Chondrocyte (in vitro differentiated cells): ENCODE measurements at regions not wholly inside any gene's neighbourhood (a gene's known extent, or its start where the extent isn't known, plus 50 kb on each side); places are given as distances from the start of the nearest gene placed in this dataset.
"Not testable (repeated sequence)": the region's sequence is repeated elsewhere in the genome, so short reads cannot be mapped to it uniquely, and the experiment has no call there.

Experiments used
- DNase-seq: peaks from one replicate; pipeline ENCODE4 v3.0.0; 2021; ENCODE audit warnings: mixed read lengths, low spot score
- H3K27ac Mint-ChIP-seq: one replicate; pipeline ENCODE4 v1.8.0; 2021; ENCODE audit warnings: mild to moderate bottlenecking, moderate library complexity, mixed read lengths; ENCODE audit not compliant: unreplicated experiment
- H3K27me3 Mint-ChIP-seq: 2 replicates; pipeline ENCODE4 v1.8.0; 2021; ENCODE audit warnings: low read depth, mixed read lengths
- H3K36me3 Mint-ChIP-seq: 2 replicates; pipeline ENCODE4 v1.8.0; 2021; ENCODE audit warnings: low read depth, mixed read lengths
- H3K4me1 Mint-ChIP-seq: 2 replicates; pipeline ENCODE4 v1.8.0; 2021; ENCODE audit warnings: low read depth, mild to moderate bottlenecking, mixed read lengths
- H3K4me3 Mint-ChIP-seq: one replicate; pipeline ENCODE4 v1.8.0; 2021; ENCODE audit warnings: mild to moderate bottlenecking, moderate library complexity, mixed read lengths; ENCODE audit not compliant: unreplicated experiment
- H3K9me3 Mint-ChIP-seq: 2 replicates; pipeline ENCODE4 v1.8.0; 2021; ENCODE audit warnings: low read depth, mixed read lengths
- TF ChIP-seq, protein P1 (sequence below): fragments of 200-600 bp; sonication (generic); IDR thresholded peaks from 2 replicates; pipeline ENCODE4 v1.5.0; 2021; ENCODE audit warnings: antibody characterized with exemption, mild to moderate bottlenecking, moderate library complexity

DNA sequence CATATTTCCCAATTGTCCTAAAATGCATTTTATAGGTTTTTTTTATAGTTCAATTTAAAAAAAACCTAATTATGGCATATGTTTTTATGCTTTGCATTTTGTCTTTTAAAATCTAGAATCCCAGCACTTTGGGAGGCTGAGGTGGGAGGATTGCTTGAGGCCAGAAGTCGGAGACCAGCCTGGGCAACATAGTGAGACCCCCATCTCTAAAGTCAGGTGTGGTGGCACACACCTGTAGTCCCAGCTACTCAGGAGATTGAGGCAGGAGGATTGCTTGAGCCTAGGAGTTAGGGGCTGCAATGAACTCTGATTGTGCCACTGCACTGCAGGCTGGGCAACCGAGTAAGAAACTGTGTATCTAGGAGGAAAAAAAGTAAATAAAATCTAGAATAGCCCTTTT, 137.2 kb upstream of the POU3F1 start:
- no peak for DNase-seq
- no peaks in the 10 kb centered on the region for H3K36me3 Mint-ChIP-seq
- TF ChIP-seq, protein P1, sequence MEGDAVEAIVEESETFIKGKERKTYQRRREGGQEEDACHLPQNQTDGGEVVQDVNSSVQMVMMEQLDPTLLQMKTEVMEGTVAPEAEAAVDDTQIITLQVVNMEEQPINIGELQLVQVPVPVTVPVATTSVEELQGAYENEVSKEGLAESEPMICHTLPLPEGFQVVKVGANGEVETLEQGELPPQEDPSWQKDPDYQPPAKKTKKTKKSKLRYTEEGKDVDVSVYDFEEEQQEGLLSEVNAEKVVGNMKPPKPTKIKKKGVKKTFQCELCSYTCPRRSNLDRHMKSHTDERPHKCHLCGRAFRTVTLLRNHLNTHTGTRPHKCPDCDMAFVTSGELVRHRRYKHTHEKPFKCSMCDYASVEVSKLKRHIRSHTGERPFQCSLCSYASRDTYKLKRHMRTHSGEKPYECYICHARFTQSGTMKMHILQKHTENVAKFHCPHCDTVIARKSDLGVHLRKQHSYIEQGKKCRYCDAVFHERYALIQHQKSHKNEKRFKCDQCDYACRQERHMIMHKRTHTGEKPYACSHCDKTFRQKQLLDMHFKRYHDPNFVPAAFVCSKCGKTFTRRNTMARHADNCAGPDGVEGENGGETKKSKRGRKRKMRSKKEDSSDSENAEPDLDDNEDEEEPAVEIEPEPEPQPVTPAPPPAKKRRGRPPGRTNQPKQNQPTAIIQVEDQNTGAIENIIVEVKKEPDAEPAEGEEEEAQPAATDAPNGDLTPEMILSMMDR = no peak
- no peaks in the 10 kb centered on the region for H3K27me3 Mint-ChIP-seq
- H3K4me1 Mint-ChIP-seq = peaks cover 17% of the 10 kb centered on the region
- no peak overlapping the region for H3K4me3 Mint-ChIP-seq
- H3K9me3 Mint-ChIP-seq = peaks cover 7% of the 10 kb centered on the region
- no peak overlapping the region for H3K27ac Mint-ChIP-seq

DNA sequence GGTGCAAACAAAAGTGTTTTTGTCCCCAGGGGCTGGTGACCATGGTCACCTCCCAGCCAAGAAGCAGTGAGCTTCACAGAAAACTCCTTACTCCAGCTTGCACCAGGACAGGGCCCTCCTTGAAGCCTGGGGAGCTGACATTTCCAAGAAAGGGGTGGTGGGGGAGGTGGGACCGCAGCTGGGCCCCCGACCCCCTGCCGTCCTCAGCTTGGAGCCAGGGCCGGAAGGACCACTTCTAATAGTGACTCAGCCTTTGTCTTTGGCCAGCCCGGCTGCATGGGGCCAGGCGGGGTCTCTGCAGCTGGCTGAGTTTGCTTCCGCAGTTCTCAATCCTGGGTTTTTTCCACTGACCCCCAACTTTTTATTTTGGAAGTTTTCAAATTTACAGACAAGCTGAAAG, 136.5 kb upstream of the POU3F1 start:
- peaks cover 17% of the 10 kb centered on the region for H3K4me1 Mint-ChIP-seq
- DNase-seq = no peak
- no peak overlapping the region for H3K4me3 Mint-ChIP-seq
- no peaks in the 10 kb centered on the region for H3K27me3 Mint-ChIP-seq
- peaks cover 3% of the 10 kb centered on the region for H3K9me3 Mint-ChIP-seq
- H3K27ac Mint-ChIP-seq = no peak overlapping the region
- TF ChIP-seq, protein P1 = no peak
- H3K36me3 Mint-ChIP-seq = no peaks in the 10 kb centered on the region

DNA sequence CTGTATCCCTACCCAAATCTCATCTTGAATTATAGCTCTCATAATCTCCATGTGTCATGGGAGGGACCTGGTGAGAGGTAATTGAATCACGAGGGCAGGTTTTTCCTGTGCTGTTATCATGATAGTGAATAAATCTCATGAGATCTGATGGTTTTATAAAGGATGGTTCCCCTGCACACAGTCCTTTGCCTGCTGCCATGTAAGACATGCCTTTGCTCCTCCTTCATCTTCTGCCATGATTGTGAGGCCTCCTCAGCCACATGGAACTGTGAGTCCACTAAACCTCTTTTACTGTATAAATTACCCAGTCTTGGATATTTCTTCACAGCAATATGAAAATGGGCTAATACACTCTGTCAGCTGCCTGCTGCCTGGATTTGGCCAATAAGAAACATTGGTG, 133.8 kb upstream of the POU3F1 start:
- H3K9me3 Mint-ChIP-seq, H3K36me3 Mint-ChIP-seq, H3K4me3 Mint-ChIP-seq, H3K27ac Mint-ChIP-seq, DNase-seq, H3K27me3 Mint-ChIP-seq: not testable (repeated sequence)
- H3K4me1 Mint-ChIP-seq = peaks cover 17% of the 10 kb centered on the region

DNA sequence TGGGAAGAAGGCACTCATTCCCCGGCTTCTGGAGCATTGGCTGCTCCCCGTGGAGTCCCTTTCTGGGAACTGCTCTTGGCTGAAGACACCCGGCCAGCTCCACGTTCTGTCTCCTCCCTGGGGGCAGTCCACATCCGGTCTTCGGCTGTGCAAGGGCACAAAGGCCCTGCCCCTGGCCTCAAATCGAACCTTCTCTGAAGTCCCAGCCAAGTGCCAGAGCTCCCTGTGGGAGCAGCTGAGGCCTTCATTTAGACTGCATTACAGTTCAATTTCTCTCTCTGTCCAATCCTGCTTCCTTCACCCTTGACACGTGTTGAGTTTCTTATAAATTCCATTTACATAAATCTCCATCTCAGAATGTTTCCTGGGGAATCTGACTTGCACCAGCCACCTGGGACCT, 132.9 kb upstream of the POU3F1 start:
- TF ChIP-seq, protein P1 = no peak
- no peak for DNase-seq
- H3K27ac Mint-ChIP-seq = no peak overlapping the region
- H3K36me3 Mint-ChIP-seq = no peaks in the 10 kb centered on the region
- peaks cover 3% of the 10 kb centered on the region for H3K9me3 Mint-ChIP-seq
- H3K27me3 Mint-ChIP-seq = no peaks in the 10 kb centered on the region
- H3K4me3 Mint-ChIP-seq = no peak overlapping the region
- H3K4me1 Mint-ChIP-seq = peaks cover 17% of the 10 kb centered on the region

DNA sequence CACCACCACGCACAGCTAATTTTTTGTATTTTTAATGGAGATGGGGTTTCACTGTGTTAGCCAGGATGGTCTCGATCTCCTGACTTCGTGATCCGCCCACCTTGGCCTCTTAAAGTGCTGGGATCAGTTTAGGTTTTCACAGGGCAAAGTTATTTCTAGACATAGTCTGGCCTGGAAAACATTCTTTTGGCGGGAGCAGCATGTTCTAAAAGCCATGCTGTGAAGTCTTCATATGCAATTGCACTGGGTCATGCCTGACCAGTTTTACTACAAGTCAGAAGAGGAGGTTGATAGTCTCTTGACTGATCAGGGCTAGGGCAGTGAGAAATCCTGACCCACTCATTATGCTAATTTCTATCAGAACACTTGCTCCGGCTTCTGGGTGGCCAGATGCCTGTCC, 131.6 kb upstream of the POU3F1 start:
- no peak overlapping the region for H3K4me3 Mint-ChIP-seq
- H3K9me3 Mint-ChIP-seq = peaks cover 3% of the 10 kb centered on the region
- H3K27me3 Mint-ChIP-seq = no peaks in the 10 kb centered on the region
- H3K27ac Mint-ChIP-seq = no peak overlapping the region
- no peak for DNase-seq
- no peaks in the 10 kb centered on the region for H3K36me3 Mint-ChIP-seq
- H3K4me1 Mint-ChIP-seq = peaks cover 13% of the 10 kb centered on the region
- TF ChIP-seq, protein P1 = no peak

DNA sequence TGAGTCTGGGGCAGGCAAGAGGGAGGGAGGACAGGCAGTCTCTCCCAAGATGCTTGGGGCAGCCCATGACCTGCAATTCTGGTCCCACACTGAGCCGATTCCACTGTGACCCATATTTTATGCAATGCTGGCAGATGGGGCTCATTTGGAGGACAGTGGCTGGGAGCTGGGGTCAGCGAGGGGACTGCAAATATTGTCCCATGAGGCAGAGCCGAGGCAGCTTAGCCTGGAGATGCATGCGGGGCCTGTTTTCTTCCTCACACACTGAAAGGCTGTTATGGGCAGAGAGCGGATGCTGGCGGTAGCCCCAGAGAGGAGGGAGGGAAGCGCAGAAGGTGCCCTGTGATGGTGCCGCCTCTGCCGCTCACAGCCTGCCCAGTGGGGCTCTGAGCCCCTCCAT, 128.5 kb upstream of the POU3F1 start:
- Mint-ChIP-seq H3K27ac (no peak overlapping the region), H3K9me3 (no peaks in the 10 kb centered on the region), H3K36me3 (no peaks in the 10 kb centered on the region), H3K4me1 (peaks cover 8% of the 10 kb centered on the region), H3K4me3 (no peak overlapping the region), H3K27me3 (no peaks in the 10 kb centered on the region)
- TF ChIP-seq, protein P1 = no peak
- DNase-seq = no peak
